Pancreas (tissue), 10 donors: ENCODE measurements at regions not wholly inside any gene's neighbourhood (a gene's known extent, or its start where the extent isn't known, plus 50 kb on each side); places are given as distances from the start of the nearest gene placed in this dataset.
"Not testable (repeated sequence)": the region's sequence is repeated elsewhere in the genome, so short reads cannot be mapped to it uniquely, and the experiment has no call there.

Source experiments
- ATAC-seq, 4 donors: fragments of 200-7000 bp; cut with Tn5 transposase; one replicate each; pipeline versions ENCODE4 v1.8.0 to v1.9.1; 2020; ENCODE audit warnings: mild to moderate bottlenecking in 4 of 4, moderate library complexity in 4 of 4
- DNase-seq, 6 donors: peaks; one replicate each; pipeline ENCODE4 v3.0.0-alpha.2; 2020
- FAIRE-seq: peaks from 2 replicates; lab custom pipeline; 2012; peaks lifted over from hg19 to GRCh38; lab: Jason Lieb, UNC
- H3K27ac ChIP-seq, 4 donors: fragments of 200-600 bp; sonication (generic); 1 replicate in 3 of 4; 2 replicates in 1 of 4; pipeline versions ENCODE4 v1.5.0 to v1.8.0; 2020
- H3K27me3 ChIP-seq, 4 donors: fragments of 200-600 bp; one replicate each; pipeline ENCODE4 v1.8.0; 2021
- H3K36me3 ChIP-seq, 3 donors: fragments of 200-600 bp; sonication (generic) in 1 of 3; one replicate each; pipeline versions ENCODE4 v1.5.0 to v1.8.0; 2020 to 2021
- H3K4me1 ChIP-seq, 3 donors: fragments of 200-600 bp; one replicate each; pipeline ENCODE4 v1.8.0; 2021
- H3K4me3 ChIP-seq, 4 donors: fragments of 200-600 bp; sonication (generic) in 2 of 4; one replicate each; pipeline versions ENCODE4 v1.5.0 to v1.8.0; 2020 to 2021
- H3K9me3 ChIP-seq, 4 donors: fragments of 200-600 bp; one replicate each; pipeline ENCODE4 v1.8.0; 2021
- WGBS, 2 donors: extraction: QIAGEN DNeasy Blood & Tissue Kit; methylation state at CpG; one replicate each; pipeline ENCODE4 v1.1.7; 2013; 5-methylcytosine and 5-hydroxymethylcytosine counted together
- intact Hi-C, 3 donors: fragments of 100-400 bp; cut with DNase I; formaldehyde crosslinking; loops; one replicate each; pipeline versions ENCODE4 v1.11.1 to v1.14.2; 2022
- TF ChIP-seq, protein P1 (sequence below), 4 donors: fragments of 200-600 bp; sonication (generic) in 3 of 4; IDR thresholded peaks; one replicate each; pipeline versions ENCODE4 v1.5.0 to v1.8.0; 2021; ENCODE audit warnings: antibody characterized with exemption in 4 of 4
- donor health status: healthy with polysubstance abuse.
- donor health status: DM: no; HTN: no; CAD: no; lungs with moderate emphysema.
- donor health status: DM: no; HTN: no; CAD: no.
- donor health status: control.
- donor health status: control.
- donor health status: Bipolar disorder and iron deficiency.
- donor health status: DM: yes; HTN: yes; CAD: no.
- donor health status: DM: no; HTN: no; CAD: no.
- donor health status: DM: no; HTN: no; CAD: no.
- donor health status: DM: yes; HTN: yes; CAD: no.

DNA sequence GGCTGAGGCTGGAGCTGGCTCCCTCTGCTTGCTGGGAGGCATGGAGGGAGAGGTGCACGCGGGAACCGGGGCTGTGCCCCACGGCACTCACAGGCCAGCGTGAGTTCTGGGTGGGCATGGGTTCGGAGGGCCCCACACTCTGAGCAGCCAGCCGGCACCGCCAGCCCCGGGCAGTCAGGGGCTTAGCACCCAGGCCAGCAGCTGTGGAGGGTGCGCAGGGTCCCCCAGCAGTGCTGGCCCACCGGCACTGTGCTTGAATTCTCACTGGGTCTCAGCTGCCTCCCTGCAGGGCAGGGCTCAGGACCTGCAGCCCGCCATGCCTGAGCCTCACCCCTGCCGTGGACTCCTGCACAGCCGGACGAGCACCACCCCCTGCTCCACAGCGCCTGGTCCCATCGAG is 164.9 kb upstream of the PLD5 start:
- WGBS, 2 donors: 71 to 77% methylated on average over 17 of the region's 17 CpGs
- no peak for ATAC-seq
- DNase-seq: peak in 2 of 6 donors; percentile 11 to 62

DNA sequence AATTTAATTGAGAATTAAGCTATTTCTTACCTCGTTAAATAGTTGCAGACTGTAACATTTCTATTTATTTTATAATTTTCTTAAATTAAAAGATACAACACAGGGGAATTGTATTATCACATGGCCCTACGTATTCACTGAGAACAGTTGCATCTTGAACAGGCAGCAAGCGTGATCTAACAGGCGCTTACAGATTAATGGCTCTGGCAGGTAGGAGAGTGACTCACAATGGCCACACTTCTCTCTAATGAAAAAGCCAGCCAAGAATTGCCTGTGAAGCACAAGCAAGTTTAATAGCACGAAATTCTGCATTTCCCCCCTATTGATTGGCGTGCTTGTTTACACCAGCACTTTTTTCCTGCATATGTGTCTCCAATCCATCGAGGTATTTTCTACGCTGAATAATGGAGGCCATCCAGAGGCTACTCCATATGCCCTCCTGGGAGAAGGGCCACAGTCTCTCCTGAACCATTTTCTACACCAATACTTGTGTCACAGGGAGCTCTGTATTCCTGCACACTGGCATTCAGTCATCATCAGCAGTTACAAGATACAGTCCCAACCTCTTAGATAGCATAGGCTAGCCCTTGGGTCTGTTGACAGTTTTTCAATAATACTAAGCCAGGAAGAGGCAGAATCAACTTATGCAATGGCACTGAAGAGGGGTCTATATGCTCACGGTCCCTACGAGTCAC is 150.6 kb upstream of the PLD5 start:
- H3K27ac ChIP-seq: no peak overlapping the region
- no peak overlapping the region for H3K4me3 ChIP-seq
- no peaks in the 10 kb centered on the region for H3K36me3 ChIP-seq
- no peaks in the 10 kb centered on the region for H3K9me3 ChIP-seq
- no peaks in the 10 kb centered on the region for H3K27me3 ChIP-seq
- FAIRE-seq (no peak), DNase-seq (no peak), ATAC-seq (no peak)
- intact Hi-C loops: no loop called here
- TF ChIP-seq, protein P1, sequence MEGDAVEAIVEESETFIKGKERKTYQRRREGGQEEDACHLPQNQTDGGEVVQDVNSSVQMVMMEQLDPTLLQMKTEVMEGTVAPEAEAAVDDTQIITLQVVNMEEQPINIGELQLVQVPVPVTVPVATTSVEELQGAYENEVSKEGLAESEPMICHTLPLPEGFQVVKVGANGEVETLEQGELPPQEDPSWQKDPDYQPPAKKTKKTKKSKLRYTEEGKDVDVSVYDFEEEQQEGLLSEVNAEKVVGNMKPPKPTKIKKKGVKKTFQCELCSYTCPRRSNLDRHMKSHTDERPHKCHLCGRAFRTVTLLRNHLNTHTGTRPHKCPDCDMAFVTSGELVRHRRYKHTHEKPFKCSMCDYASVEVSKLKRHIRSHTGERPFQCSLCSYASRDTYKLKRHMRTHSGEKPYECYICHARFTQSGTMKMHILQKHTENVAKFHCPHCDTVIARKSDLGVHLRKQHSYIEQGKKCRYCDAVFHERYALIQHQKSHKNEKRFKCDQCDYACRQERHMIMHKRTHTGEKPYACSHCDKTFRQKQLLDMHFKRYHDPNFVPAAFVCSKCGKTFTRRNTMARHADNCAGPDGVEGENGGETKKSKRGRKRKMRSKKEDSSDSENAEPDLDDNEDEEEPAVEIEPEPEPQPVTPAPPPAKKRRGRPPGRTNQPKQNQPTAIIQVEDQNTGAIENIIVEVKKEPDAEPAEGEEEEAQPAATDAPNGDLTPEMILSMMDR (IDR thresholded peaks at IDR 0.05): no peak
- WGBS, 2 donors: 58 to 77% methylated on average over 10 of the region's 10 CpGs
- H3K4me1 ChIP-seq: no peaks in the 10 kb centered on the region

More for the DNA sequence above, 164.9 kb upstream of the PLD5 start:
- H3K4me3 ChIP-seq: no peak overlapping the region
- TF ChIP-seq, protein P1 (IDR thresholded peaks at IDR 0.05): no peak
- no peak overlapping the region for H3K27ac ChIP-seq
- FAIRE-seq: no peak
- intact Hi-C loops: no loop called here
- H3K4me1 ChIP-seq: no peaks in the 10 kb centered on the region
- no peaks in the 10 kb centered on the region for H3K9me3 ChIP-seq
- H3K36me3 ChIP-seq: no peaks in the 10 kb centered on the region
- H3K27me3 ChIP-seq: no peaks in the 10 kb centered on the region

DNA sequence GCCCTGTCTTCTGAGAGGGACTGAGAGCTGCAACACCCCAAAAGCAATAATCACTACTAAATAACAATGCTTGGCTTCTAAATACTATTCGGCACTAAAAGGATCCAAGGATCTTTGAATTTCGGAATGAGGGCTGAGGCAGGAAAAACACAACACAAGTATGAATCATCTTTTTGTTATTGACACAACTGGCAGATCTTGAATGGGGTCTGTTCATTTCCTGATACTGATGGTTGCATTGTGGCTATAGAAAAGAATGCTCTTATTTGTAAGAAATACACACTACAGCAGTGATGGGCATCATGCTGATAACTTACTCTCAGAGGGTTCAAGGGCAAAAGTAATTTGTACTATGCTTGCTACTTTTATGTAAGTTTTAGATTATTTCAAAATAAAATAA is 149.2 kb upstream of the PLD5 start:
- TF ChIP-seq, protein P1 (IDR thresholded peaks at IDR 0.05): no peak
- WGBS, 2 donors: 73 to 81% methylated on average over 2 of the region's 2 CpGs
- ATAC-seq (no peak), FAIRE-seq (no peak), DNase-seq (no peak)
- Histone ChIP-seq H3K4me3 (no peak overlapping the region), H3K4me1 (no peaks in the 10 kb centered on the region), H3K36me3 (no peaks in the 10 kb centered on the region), H3K9me3 (no peaks in the 10 kb centered on the region), H3K27me3 (no peaks in the 10 kb centered on the region), H3K27ac (no peak overlapping the region)
- intact Hi-C loops: no loop called here

DNA sequence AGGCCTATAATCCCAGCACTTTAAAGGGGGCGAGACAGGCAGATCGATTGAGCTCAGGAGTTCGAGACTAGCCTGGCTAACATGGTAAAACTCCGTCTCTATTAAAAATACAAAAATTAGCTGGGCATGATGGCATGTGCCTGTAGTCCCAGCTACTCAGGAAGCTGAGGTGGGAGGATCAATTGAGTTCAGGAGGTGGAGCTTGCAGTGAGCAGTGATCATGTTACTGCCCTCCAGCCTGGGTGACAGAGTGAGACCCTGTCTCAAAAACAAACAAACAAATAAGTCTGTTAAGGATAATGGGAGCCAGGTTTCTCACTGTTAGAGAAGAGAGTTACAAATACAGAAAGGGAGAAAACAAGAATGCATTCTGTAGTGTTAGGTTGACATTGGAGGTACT is 148.7 kb upstream of the PLD5 start:
- DNase-seq, H3K27ac ChIP-seq, H3K36me3 ChIP-seq, H3K9me3 ChIP-seq, intact Hi-C loops, H3K27me3 ChIP-seq, H3K4me3 ChIP-seq, ATAC-seq, H3K4me1 ChIP-seq, FAIRE-seq: not testable (repeated sequence)
- WGBS, 2 donors: 71 to 79% methylated on average over 4 of the region's 4 CpGs

DNA sequence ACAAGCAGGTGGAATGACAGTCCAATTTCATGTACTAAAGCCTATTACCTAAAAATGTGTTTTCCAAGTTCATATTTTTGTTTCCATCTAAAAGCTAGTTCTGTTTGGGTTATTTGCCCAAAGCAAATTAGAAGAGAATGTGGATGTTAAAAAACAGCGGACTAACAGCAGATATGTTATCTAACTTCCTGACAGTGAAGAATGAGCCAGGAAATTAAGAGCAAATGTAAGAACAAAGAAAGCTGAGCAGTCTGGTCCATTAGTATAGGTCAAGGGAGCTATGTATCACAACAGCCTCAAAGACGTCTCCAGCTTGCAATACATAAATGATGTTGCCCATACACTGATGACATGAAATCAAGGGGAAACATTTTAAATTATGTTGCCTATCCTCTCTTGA is 145.5 kb upstream of the PLD5 start:
- FAIRE-seq (no peak), DNase-seq (no peak), ATAC-seq (no peak)
- no peak overlapping the region for H3K27ac ChIP-seq
- intact Hi-C loops: no loop called here
- no peaks in the 10 kb centered on the region for H3K36me3 ChIP-seq
- H3K4me1 ChIP-seq: no peaks in the 10 kb centered on the region
- no peak overlapping the region for H3K4me3 ChIP-seq
- no peaks in the 10 kb centered on the region for H3K9me3 ChIP-seq
- H3K27me3 ChIP-seq: no peaks in the 10 kb centered on the region
- TF ChIP-seq, protein P1 (IDR thresholded peaks at IDR 0.05): no peak
- WGBS, 2 donors: 10 to 13% methylated on average over 2 of the region's 2 CpGs
